ENCODE measurements at regions not wholly inside any gene's neighbourhood (a gene's known extent, or its start where the extent isn't known, plus 50 kb on each side); places are given as distances from the start of the nearest gene placed in this dataset.
"Not testable (repeated sequence)": the region's sequence is repeated elsewhere in the genome, so short reads cannot be mapped to it uniquely, and the experiment has no call there.

DNA sequence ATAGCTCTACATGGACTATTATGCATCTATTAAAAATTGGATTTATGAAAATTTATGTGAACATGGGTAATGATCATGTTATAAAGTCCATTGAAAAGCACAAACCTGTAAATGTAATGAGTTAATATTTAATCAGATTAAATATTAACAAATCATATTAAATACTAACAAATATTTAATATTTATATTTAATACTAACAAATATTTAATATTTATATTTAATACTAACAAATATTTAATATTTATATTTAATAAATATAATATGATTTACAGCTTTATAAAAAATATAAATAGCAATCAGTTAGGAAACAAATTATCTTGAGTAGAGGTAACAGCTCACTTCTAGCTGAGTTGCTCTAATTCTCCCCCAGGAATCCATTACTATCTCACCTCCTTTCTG is 758.0 kb upstream of the USP15 start:
- no peak for DNase-seq

DNA sequence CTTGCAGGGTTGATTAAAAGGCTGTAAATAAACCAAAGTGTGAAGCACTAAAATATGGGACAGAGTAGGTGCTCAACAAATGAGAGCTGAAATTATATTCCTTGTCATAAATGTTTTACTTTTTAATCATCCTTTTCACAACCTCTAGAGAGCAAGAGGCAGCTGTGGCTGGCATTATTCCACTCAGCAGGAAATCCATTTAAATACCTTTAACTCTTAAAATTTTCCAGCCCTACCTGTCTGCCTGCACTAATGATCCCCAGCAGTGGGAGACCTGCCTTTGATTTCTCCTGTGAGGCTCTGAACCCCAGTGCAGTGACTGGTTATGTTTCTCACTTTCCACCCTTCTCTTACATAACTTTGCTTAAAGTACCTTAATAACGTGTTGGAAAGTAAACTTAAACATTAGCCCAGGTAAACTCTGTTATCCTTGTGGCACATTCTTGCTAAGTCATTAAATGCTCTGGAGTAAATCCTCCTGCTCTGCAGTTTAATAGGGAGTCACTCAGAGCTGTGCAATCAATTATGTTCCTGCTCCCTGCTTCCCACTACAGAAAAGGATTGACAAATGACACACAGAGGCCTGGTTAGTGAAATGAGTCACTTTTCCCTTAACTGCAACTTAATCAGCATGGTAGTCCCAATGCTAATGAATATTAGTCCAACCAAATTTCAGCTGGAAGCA is 755.7 kb upstream of the USP15 start:
- no peak for DNase-seq

GRCh38 chr12:61513499-61513898 is 746.7 kb upstream of the USP15 start:
- DNase-seq = no peak

- DNase-seq = no peak
These were observed 746.2 kb upstream of the USP15 start for GRCh38 chr12:61514016-61514415.

- no peak for DNase-seq
These were observed 738.9 kb upstream of the USP15 start for GRCh38 chr12:61521258-61521657.

DNA sequence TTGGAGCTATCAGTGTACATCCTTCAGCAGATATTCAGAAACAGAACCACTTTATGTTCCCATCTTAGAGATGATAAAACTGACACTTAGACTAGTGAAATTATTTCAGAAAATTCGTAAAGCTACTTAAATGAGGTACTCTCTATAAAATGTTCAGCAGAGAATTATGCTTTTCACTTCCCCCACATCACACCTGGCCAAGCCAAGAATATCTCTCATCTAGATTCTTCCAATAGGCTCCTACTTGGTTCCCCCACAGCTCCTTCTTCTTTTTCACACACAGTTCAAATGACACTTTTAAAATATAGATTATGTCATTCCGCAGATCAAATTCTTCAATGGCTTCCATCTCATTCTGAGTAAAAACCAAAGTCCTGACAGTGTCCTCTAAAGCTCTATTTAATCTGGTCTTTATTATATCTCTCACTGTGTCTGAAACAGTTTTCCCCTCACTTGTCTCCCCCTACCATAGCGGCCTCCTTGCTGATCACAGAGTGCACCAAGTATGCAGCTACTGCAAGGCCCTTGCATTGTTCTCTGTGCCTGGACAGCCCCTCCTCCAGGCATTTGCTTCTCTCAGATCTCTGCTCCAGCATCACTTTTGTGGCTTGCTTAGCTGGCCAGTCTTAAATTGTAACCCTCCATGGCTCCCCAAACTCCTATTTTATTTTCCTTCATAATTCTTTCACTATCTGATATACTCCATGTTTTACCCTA is 736.8 kb upstream of the USP15 start:
- no peak for DNase-seq

DNA sequence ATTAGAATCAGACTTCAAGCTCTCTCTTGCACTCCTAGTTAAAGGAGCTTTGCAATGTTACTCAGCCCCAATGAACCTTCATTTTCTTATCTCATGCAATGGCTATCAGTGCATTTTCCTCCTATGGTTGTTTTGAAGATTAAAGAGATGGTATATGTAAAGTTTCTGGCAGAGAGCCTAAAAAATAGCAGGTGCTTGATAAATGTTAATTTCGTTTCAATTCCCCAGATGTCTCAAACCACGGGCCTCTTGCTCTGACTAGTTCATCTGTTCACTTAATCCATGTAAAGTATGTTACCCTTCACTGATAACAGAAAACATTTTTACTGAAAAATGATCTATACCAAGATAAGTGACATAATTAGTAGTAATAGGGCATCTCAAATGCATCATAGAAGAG is 735.4 kb upstream of the USP15 start:
- no peak for DNase-seq

DNA sequence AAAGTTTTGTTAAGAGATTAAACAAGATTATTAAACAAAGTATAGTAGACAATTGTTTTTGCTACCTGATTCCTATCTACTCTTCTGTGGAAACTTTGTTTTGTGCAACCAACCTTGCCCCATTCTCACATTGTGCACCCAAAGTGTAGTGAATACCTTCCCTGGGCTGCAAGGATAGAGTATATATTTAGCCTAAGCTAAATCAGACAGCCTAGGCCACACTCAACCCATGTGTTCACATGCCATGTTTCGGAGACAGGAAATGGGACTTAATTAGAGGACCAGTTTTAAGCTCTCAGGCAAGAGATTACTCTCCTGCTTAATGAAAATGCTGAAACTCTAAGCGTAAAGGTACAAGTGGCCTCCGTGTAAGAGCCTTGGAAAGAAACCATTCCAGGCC is 734.9 kb upstream of the USP15 start:
- DNase-seq = no peak

GRCh38 chr12:61530456-61530855 is 729.7 kb upstream of the USP15 start:
- DNase-seq = no peak

DNA sequence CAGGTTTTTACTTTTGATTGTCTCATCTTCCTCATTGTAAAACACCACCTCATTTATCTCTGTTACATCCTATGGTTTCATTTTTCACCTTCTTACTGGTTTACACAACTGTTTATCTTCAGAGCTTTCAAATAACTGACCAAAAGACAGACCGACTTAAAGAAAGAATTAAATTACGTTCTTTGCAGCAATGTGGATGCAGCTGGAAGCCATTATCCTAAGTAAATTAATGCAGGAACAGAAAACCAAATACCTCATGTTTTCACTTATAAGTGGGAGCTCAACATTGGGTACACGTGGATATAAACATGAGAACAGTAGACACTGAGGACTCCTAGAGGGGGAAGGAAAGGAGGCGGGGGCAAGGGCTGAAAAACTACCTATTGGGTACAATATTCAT is 729.0 kb upstream of the USP15 start:
- DNase-seq = no peak

- no peak for DNase-seq
These were observed 724.1 kb upstream of the USP15 start for GRCh38 chr12:61536117-61536516.

- DNase-seq = no peak
These were observed 723.7 kb upstream of the USP15 start for GRCh38 chr12:61536525-61536924.

- no peak for DNase-seq
These were observed 721.3 kb upstream of the USP15 start for GRCh38 chr12:61538951-61539350.

- DNase-seq = no peak
These were observed 717.7 kb upstream of the USP15 start for GRCh38 chr12:61542551-61542950.

GRCh38 chr12:61546296-61546695 is 713.9 kb upstream of the USP15 start:
- no peak for DNase-seq

DNA sequence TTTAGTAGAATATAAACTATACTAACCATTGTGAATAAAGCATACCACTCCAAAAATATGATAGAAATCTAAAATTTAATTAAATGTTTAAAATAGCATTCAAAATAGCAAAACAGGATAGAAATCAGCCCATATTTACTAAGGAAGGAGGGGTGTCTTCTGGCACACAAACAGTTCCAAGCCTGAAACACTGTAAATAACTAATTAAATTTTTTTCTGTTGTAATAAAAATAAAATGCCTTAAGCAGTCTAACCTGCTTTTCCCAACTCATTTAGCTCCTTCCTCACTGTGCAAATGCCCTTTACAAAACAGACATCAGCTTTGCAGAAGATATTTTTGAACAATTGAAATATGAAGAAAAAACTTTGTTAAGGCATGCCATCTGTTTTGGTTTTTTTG is 707.1 kb upstream of the USP15 start:
- DNase-seq = no peak

DNA sequence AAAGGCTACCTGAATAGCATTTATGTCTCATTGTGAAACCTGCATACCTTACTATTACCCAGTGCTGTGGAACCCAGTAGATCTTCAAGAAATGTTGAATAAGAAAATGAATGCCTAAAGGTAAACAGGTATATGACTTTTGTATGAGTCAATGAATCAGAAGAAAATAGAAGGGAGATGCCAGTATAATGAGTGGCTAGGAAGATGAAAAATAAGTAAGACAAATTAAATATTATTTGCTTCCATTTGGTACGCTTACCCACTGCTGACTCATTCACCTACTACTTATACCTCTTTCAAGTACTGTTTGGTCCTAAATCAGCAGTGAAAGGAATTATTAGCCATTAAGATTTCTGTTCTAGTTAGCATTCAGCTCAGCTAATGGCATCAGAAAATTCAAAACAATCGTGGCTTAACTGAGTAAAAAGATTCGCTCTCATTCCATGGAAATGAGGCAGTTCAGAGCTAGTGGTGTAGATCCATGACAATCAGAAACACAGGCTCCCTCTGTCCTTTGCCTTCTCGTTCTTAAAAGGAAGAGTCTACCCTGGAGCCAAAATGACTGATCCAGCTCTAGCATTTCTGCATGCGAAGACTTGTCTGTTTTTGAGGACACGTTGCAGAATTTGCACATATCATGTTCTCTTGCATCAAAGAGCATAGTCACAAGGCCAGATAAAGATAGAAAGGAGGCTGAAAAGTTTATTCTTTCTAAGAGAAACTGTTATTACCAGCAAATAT is 705.8 kb upstream of the USP15 start:
- DNase-seq = no peak

GRCh38 chr12:61563665-61564450 is 696.3 kb upstream of the USP15 start:
- no peak for DNase-seq

- DNase-seq = no peak
These were observed 695.7 kb upstream of the USP15 start for GRCh38 chr12:61564466-61564865.

- no peak for DNase-seq
These were observed 694.0 kb upstream of the USP15 start for GRCh38 chr12:61566183-61566582.

DNA sequence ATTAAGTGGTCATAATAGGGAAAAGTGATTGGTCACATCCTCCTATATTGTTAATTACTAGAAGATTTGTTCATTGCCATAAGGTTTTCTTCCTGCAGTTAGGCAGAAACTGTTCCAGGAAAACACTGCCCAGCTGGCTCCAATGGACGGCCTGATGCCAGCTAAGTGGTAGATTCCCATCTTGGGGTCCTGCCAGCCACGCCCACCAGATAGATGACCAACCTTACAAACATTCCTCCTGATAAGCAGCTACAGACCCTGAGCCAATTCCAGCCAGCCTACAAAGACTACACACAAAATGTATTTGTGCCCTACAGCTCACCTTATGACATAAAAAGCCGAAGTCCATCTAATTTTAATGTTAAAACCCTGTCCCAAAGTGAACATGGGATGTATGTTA is 685.9 kb upstream of the USP15 start:
- DNase-seq = no peak

- DNase-seq = no peak
These were observed 675.3 kb upstream of the USP15 start for GRCh38 chr12:61584943-61585342.

DNA sequence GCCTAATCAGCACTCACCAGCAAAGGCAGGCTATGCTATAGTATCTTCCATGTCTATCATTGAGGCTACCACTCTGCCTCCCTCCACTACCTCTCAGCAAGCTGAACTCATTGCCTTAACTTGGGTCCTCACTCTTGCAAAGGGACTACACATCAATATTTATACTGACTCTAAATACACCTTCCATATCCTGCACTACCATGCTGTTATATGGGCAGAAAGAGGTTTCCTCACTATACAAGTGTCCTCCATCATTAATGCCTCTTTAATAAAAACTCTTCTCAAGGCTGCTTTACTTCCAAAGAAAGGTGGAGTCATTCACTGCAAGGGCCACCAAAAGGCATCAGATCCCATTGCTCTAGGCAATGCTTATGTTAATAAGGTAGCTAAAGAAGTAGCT is 669.3 kb upstream of the USP15 start:
- not testable (repeated sequence) for DNase-seq

Measured in skin of body (tissue), 1 donor.